GM23338 (cell line): ENCODE measurements at regions not wholly inside any gene's neighbourhood (a gene's known extent, or its start where the extent isn't known, plus 50 kb on each side); places are given as distances from the start of the nearest gene placed in this dataset.

ENCODE experiments used
- ATAC-seq: fragments of 200-7000 bp; cut with Tn5 transposase; 3 replicates; pipeline ENCODE4 v1.9.1; 2020
- DNase-seq: peaks from one replicate; pipeline ENCODE4 v3.0.0-alpha.2; 2015; ENCODE audit warnings: low spot score
- H2AFZ ChIP-seq: fragments of 200-600 bp; sonication (generic); 2 replicates; pipeline ENCODE4 v1.8.0; 2016; ENCODE audit warnings: antibody characterized with exemption, mild to moderate bottlenecking, moderate library complexity
- H3F3A ChIP-seq: fragments of 200-600 bp; sonication (generic); replicated peaks from 2 replicates; pipeline ENCODE4 v1.8.0; 2017; ENCODE audit warnings: antibody characterized with exemption, mixed run types, low read depth
- H3K27ac ChIP-seq: fragments of 200-600 bp; sonication (generic); 2 replicates; pipeline ENCODE4 v1.6.1; 2016; ENCODE audit warnings: low read depth
- H3K27me3 ChIP-seq: fragments of 200-600 bp; sonication (generic); 2 replicates; pipeline ENCODE4 v1.8.0; 2016; ENCODE audit warnings: mild to moderate bottlenecking, mixed run types, moderate library complexity; ENCODE audit not compliant: insufficient read depth
- H3K36me3 ChIP-seq: fragments of 200-600 bp; sonication (generic); 2 replicates; pipeline ENCODE4 v1.8.0; 2016; ENCODE audit warnings: mild to moderate bottlenecking; ENCODE audit not compliant: insufficient read depth
- H3K4me1 ChIP-seq: fragments of 200-600 bp; sonication (generic); 2 replicates; pipeline ENCODE4 v1.8.0; 2016; ENCODE audit warnings: mild to moderate bottlenecking, moderate library complexity; ENCODE audit not compliant: insufficient read depth
- H3K4me2 ChIP-seq: fragments of 200-600 bp; sonication (generic); 2 replicates; pipeline ENCODE4 v1.7.1; 2017; ENCODE audit warnings: mixed run types
- H3K4me3 ChIP-seq: fragments of 200-600 bp; sonication (generic); 2 replicates; pipeline ENCODE4 v1.6.1; 2016; ENCODE audit warnings: mixed run types
- H3K79me2 ChIP-seq: fragments of 200-600 bp; sonication (generic); replicated peaks from 2 replicates; pipeline ENCODE4 v1.8.0; 2017; ENCODE audit warnings: mild to moderate bottlenecking; ENCODE audit not compliant: insufficient read depth
- H3K9me2 ChIP-seq: fragments of 200-600 bp; sonication (generic); 2 replicates; pipeline ENCODE4 v1.8.0; 2017; ENCODE audit not compliant: insufficient read depth
- H4K20me1 ChIP-seq: fragments of 200-600 bp; sonication (generic); replicated peaks from 2 replicates; pipeline ENCODE4 v1.8.0; 2017; ENCODE audit warnings: mild to moderate bottlenecking; ENCODE audit not compliant: insufficient read depth
- H3K27ac Mint-ChIP-seq: 2 replicates; pipeline ENCODE4 v1.8.0; 2020; ENCODE audit warnings: inconsistent platforms, mild to moderate bottlenecking, moderate library complexity, mixed read lengths
- H3K27me3 Mint-ChIP-seq: 3 replicates; pipeline ENCODE4 v1.8.0; 2022; ENCODE audit warnings: low read depth, mild to moderate bottlenecking, moderate library complexity, mixed read lengths, inconsistent platforms; ENCODE audit not compliant: insufficient read depth, poor library complexity
- H3K36me3 Mint-ChIP-seq: 3 replicates; pipeline ENCODE4 v1.8.0; 2021; ENCODE audit warnings: low read depth, mild to moderate bottlenecking, inconsistent platforms, moderate library complexity, mixed read lengths
- H3K4me1 Mint-ChIP-seq: 3 replicates; pipeline ENCODE4 v1.8.0; 2020; ENCODE audit warnings: mild to moderate bottlenecking, inconsistent platforms, mixed read lengths
- H3K4me3 Mint-ChIP-seq: 3 replicates; pipeline ENCODE4 v1.8.0; 2021; ENCODE audit warnings: moderate library complexity, mild to moderate bottlenecking, inconsistent platforms, mixed read lengths
- H3K9me3 Mint-ChIP-seq: 3 replicates; pipeline ENCODE4 v1.8.0; 2020; ENCODE audit warnings: moderate library complexity, mild to moderate bottlenecking, inconsistent platforms, mixed read lengths
- CREB1 ChIP-seq: fragments of 250-450 bp; sonication (Bioruptor Pico); IDR thresholded peaks from 2 replicates; pipeline ENCODE4 v1.5.0; 2020; ENCODE audit warnings: low read depth, mild to moderate bottlenecking, moderate library complexity
- NANOG ChIP-seq: IDR thresholded peaks from 2 replicates; pipeline ENCODE4 v1.6.1; 2016; ENCODE audit warnings: antibody characterized with exemption, borderline replicate concordance
- POLR2AphosphoS5 ChIP-seq: IDR thresholded peaks from 2 replicates; pipeline ENCODE4 v1.6.1; 2016; ENCODE audit warnings: antibody characterized with exemption, low read depth
- TF ChIP-seq, protein P1 (sequence below), 2 experiments: fragments of 200-600 bp in 1 of 2; sonication (generic) in 1 of 2; conservative IDR thresholded peaks; 2 replicates each; pipeline versions ENCODE4 v1.5.1 to v1.6.1; 2016 to 2017; ENCODE audit warnings: antibody characterized with exemption in 2 of 2, low read depth in 2 of 2, mild to moderate bottlenecking in 2 of 2, moderate library complexity in 1 of 2
- TF ChIP-seq, protein P2 (sequence below): IDR thresholded peaks from 2 replicates; pipeline ENCODE4 v1.6.1; 2016; ENCODE audit warnings: antibody characterized with exemption
- TF ChIP-seq, protein P3 (sequence below): IDR thresholded peaks from one replicate; pipeline ENCODE4 v1.6.1; 2018; ENCODE audit warnings: antibody characterized with exemption; ENCODE audit not compliant: unreplicated experiment
- TF ChIP-seq, protein P4 (sequence below): fragments of 250-450 bp; sonication (Bioruptor Pico); IDR thresholded peaks from 2 replicates; pipeline ENCODE4 v1.5.0; 2020; ENCODE audit warnings: mild to moderate bottlenecking, moderate library complexity

DNA sequence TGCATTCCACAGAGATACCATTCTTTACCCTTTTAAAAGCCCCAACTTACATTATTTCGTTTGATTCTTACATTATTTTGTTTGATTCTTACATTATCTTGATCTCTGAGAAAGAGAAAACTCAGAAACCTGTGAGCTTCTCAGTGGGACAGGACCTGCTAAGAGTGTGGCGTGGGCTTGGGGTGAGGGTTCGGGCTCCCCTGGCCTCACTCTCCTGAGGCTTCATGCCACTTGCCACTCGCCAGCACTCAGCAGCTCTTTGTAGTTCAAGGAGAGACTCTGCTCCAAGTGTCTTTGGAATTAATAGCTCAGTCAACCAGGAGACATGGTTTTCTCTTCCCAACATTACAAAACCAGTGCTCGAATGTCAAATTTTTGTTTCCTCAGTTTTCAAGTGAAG is 132.4 kb upstream of the RGS17 start:
- no peaks in the 10 kb centered on the region for H3K79me2 ChIP-seq
- H3K4me2 ChIP-seq, result no peak overlapping the region
- no peak overlapping the region for H3K4me3 ChIP-seq
- DNase-seq (no peak), ATAC-seq (no peak)
- Mint-ChIP-seq H3K36me3 (no peaks in the 10 kb centered on the region), H3K9me3 (no peaks in the 10 kb centered on the region), H3K4me3 (no peak overlapping the region), H3K27me3 (no peaks in the 10 kb centered on the region), H3K27ac (no peak overlapping the region), H3K4me1 (no peaks in the 10 kb centered on the region)
- H3K9me2 ChIP-seq, result no peaks in the 10 kb centered on the region
- H3K36me3 ChIP-seq, result no peaks in the 10 kb centered on the region
- no peaks in the 10 kb centered on the region for H3K4me1 ChIP-seq
- no peaks in the 10 kb centered on the region for H4K20me1 ChIP-seq
- no peaks in the 10 kb centered on the region for H3K27me3 ChIP-seq
- peak overlapping the region; percentile 44; the same call in 1 of the 2 replicates for H2AFZ ChIP-seq
- H3F3A ChIP-seq, result no peaks in the 10 kb centered on the region
- H3K27ac ChIP-seq, result no peak overlapping the region
- TF ChIP-seq, protein P1, sequence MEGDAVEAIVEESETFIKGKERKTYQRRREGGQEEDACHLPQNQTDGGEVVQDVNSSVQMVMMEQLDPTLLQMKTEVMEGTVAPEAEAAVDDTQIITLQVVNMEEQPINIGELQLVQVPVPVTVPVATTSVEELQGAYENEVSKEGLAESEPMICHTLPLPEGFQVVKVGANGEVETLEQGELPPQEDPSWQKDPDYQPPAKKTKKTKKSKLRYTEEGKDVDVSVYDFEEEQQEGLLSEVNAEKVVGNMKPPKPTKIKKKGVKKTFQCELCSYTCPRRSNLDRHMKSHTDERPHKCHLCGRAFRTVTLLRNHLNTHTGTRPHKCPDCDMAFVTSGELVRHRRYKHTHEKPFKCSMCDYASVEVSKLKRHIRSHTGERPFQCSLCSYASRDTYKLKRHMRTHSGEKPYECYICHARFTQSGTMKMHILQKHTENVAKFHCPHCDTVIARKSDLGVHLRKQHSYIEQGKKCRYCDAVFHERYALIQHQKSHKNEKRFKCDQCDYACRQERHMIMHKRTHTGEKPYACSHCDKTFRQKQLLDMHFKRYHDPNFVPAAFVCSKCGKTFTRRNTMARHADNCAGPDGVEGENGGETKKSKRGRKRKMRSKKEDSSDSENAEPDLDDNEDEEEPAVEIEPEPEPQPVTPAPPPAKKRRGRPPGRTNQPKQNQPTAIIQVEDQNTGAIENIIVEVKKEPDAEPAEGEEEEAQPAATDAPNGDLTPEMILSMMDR (conservative IDR thresholded peaks at IDR 0.05; ENCODE audit: low read depth in 2 of 2), result no peak
- TF ChIP-seq, protein P2, sequence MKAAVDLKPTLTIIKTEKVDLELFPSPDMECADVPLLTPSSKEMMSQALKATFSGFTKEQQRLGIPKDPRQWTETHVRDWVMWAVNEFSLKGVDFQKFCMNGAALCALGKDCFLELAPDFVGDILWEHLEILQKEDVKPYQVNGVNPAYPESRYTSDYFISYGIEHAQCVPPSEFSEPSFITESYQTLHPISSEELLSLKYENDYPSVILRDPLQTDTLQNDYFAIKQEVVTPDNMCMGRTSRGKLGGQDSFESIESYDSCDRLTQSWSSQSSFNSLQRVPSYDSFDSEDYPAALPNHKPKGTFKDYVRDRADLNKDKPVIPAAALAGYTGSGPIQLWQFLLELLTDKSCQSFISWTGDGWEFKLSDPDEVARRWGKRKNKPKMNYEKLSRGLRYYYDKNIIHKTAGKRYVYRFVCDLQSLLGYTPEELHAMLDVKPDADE, result no peak
- TF ChIP-seq CREB1 (CRISPR knock-in tag) (no peak), POLR2AphosphoS5 (no peak)
- TF ChIP-seq, protein P3, sequence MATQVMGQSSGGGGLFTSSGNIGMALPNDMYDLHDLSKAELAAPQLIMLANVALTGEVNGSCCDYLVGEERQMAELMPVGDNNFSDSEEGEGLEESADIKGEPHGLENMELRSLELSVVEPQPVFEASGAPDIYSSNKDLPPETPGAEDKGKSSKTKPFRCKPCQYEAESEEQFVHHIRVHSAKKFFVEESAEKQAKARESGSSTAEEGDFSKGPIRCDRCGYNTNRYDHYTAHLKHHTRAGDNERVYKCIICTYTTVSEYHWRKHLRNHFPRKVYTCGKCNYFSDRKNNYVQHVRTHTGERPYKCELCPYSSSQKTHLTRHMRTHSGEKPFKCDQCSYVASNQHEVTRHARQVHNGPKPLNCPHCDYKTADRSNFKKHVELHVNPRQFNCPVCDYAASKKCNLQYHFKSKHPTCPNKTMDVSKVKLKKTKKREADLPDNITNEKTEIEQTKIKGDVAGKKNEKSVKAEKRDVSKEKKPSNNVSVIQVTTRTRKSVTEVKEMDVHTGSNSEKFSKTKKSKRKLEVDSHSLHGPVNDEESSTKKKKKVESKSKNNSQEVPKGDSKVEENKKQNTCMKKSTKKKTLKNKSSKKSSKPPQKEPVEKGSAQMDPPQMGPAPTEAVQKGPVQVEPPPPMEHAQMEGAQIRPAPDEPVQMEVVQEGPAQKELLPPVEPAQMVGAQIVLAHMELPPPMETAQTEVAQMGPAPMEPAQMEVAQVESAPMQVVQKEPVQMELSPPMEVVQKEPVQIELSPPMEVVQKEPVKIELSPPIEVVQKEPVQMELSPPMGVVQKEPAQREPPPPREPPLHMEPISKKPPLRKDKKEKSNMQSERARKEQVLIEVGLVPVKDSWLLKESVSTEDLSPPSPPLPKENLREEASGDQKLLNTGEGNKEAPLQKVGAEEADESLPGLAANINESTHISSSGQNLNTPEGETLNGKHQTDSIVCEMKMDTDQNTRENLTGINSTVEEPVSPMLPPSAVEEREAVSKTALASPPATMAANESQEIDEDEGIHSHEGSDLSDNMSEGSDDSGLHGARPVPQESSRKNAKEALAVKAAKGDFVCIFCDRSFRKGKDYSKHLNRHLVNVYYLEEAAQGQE, result no peak

DNA sequence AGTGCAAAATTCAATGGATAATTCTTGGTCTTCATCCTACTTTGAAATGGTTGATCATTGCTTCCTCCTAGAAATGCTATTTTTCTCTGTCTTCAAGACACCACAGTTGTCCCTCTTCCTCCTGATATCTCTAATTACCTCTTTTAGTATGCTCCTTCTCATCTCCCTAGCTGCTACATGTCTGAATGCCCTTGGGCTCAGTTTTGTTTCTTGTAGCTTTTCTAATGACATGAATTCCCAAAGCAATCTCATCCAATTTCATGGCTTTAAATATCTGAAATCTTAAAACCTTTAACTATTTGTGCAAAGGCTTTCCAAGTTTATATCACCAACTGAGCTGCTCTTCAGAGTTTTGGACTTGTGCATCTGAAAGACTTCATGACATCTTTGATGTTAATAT is 120.2 kb upstream of the RGS17 start:
- Histone ChIP-seq H4K20me1 (no peaks in the 10 kb centered on the region), H3K9me2 (no peaks in the 10 kb centered on the region), H3F3A (no peaks in the 10 kb centered on the region), H2AFZ (no peak overlapping the region), H3K79me2 (no peaks in the 10 kb centered on the region), H3K27ac (no peak overlapping the region), H3K36me3 (no peaks in the 10 kb centered on the region), H3K4me2 (no peak overlapping the region), H3K4me1 (no peaks in the 10 kb centered on the region), H3K27me3 (no peaks in the 10 kb centered on the region), H3K4me3 (no peak overlapping the region)
- no peak overlapping the region for H3K4me3 Mint-ChIP-seq
- no peaks in the 10 kb centered on the region for H3K9me3 Mint-ChIP-seq
- H3K4me1 Mint-ChIP-seq, result no peaks in the 10 kb centered on the region
- ATAC-seq, result no peak
- no peak for DNase-seq
- no peaks in the 10 kb centered on the region for H3K36me3 Mint-ChIP-seq
- peaks cover 5% of the 10 kb centered on the region for H3K27me3 Mint-ChIP-seq
- H3K27ac Mint-ChIP-seq, result no peak overlapping the region
- TF ChIP-seq, protein P4, sequence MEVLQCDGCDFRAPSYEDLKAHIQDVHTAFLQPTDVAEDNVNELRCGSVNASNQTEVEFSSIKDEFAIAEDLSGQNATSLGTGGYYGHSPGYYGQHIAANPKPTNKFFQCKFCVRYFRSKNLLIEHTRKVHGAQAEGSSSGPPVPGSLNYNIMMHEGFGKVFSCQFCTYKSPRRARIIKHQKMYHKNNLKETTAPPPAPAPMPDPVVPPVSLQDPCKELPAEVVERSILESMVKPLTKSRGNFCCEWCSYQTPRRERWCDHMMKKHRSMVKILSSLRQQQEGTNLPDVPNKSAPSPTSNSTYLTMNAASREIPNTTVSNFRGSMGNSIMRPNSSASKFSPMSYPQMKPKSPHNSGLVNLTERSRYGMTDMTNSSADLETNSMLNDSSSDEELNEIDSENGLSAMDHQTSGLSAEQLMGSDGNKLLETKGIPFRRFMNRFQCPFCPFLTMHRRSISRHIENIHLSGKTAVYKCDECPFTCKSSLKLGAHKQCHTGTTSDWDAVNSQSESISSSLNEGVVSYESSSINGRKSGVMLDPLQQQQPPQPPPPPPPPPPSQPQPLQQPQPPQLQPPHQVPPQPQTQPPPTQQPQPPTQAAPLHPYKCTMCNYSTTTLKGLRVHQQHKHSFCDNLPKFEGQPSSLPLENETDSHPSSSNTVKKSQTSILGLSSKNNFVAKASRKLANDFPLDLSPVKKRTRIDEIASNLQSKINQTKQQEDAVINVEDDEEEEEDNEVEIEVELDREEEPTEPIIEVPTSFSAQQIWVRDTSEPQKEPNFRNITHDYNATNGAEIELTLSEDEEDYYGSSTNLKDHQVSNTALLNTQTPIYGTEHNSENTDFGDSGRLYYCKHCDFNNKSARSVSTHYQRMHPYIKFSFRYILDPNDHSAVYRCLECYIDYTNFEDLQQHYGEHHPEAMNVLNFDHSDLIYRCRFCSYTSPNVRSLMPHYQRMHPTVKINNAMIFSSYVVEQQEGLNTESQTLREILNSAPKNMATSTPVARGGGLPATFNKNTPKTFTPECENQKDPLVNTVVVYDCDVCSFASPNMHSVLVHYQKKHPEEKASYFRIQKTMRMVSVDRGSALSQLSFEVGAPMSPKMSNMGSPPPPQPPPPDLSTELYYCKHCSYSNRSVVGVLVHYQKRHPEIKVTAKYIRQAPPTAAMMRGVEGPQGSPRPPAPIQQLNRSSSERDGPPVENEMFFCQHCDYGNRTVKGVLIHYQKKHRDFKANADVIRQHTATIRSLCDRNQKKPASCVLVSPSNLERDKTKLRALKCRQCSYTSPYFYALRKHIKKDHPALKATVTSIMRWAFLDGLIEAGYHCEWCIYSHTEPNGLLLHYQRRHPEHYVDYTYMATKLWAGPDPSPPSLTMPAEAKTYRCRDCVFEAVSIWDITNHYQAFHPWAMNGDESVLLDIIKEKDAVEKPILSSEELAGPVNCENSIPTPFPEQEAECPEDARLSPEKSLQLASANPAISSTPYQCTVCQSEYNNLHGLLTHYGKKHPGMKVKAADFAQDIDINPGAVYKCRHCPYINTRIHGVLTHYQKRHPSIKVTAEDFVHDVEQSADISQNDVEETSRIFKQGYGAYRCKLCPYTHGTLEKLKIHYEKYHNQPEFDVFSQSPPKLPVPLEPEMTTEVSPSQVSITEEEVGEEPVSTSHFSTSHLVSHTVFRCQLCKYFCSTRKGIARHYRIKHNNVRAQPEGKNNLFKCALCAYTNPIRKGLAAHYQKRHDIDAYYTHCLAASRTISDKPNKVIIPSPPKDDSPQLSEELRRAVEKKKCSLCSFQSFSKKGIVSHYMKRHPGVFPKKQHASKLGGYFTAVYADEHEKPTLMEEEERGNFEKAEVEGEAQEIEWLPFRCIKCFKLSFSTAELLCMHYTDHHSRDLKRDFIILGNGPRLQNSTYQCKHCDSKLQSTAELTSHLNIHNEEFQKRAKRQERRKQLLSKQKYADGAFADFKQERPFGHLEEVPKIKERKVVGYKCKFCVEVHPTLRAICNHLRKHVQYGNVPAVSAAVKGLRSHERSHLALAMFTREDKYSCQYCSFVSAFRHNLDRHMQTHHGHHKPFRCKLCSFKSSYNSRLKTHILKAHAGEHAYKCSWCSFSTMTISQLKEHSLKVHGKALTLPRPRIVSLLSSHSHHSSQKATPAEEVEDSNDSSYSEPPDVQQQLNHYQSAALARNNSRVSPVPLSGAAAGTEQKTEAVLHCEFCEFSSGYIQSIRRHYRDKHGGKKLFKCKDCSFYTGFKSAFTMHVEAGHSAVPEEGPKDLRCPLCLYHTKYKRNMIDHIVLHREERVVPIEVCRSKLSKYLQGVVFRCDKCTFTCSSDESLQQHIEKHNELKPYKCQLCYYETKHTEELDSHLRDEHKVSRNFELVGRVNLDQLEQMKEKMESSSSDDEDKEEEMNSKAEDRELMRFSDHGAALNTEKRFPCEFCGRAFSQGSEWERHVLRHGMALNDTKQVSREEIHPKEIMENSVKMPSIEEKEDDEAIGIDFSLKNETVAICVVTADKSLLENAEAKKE, result no peak
- TF ChIP-seq, protein P1 (conservative IDR thresholded peaks at IDR 0.05; ENCODE audit: low read depth in 2 of 2), result no peak
- no peak for TF ChIP-seq NANOG
